ENCODE measurements at regions not wholly inside any gene's neighbourhood (a gene's known extent, or its start where the extent isn't known, plus 50 kb on each side); places are given as distances from the start of the nearest gene placed in this dataset.

GRCh38 chr10:33802566-33802965, 468.1 kb upstream of the NRP1 start:
- H3K9ac ChIP-seq (ENCODE audit: low read depth, low read length, poor library complexity, severe bottlenecking) = no peak overlapping the region
- no peak for TF ChIP-seq CTCF (conservative IDR thresholded peaks at IDR 0.05; ENCODE audit: low read length)
- TF ChIP-seq EZH2phosphoT487 (IDR thresholded peaks at IDR 0.05; ENCODE audit: borderline replicate concordance) = no peak
- no peaks in the 10 kb centered on the region for H3F3A ChIP-seq (ENCODE audit: low read depth)
- no peak overlapping the region for H2AFZ ChIP-seq (ENCODE audit: low read length)
- no peaks in the 10 kb centered on the region for H3K36me3 ChIP-seq (ENCODE audit: insufficient read depth, low read length)
- H4K20me1 ChIP-seq (ENCODE audit: insufficient read depth, low read length, poor library complexity, severe bottlenecking) = no peaks in the 10 kb centered on the region
- H3K9me2 ChIP-seq (replicated peaks; ENCODE audit: low read depth, low read length) = no peaks in the 10 kb centered on the region
- no peak overlapping the region for H3K4me2 ChIP-seq (ENCODE audit: low read depth, low read length, poor library complexity, severe bottlenecking)
- no peaks in the 10 kb centered on the region for H3K4me1 ChIP-seq (ENCODE audit: insufficient read depth, low read length, poor library complexity, severe bottlenecking)
- no peaks in the 10 kb centered on the region for H3K79me2 ChIP-seq (ENCODE audit: insufficient read depth, low read length)
- H3K27me3 ChIP-seq (ENCODE audit: insufficient read depth, low read length, poor library complexity, severe bottlenecking) = no peaks in the 10 kb centered on the region
- H3K9me3 ChIP-seq (ENCODE audit: insufficient read depth, low read depth, low read length) = no peaks in the 10 kb centered on the region
- no peak overlapping the region for H3K4me3 ChIP-seq (ENCODE audit: low read length, poor library complexity, severe bottlenecking)

GRCh38 chr10:33801705-33802104, 467.2 kb upstream of the NRP1 start:
- no peaks in the 10 kb centered on the region for H3K27me3 ChIP-seq (ENCODE audit: insufficient read depth, low read length, poor library complexity, severe bottlenecking)
- no peaks in the 10 kb centered on the region for H4K20me1 ChIP-seq (ENCODE audit: insufficient read depth, low read length, poor library complexity, severe bottlenecking)
- no peak overlapping the region for H3K4me2 ChIP-seq (ENCODE audit: low read depth, low read length, poor library complexity, severe bottlenecking)
- no peak overlapping the region for H3K9ac ChIP-seq (ENCODE audit: low read depth, low read length, poor library complexity, severe bottlenecking)
- H3K79me2 ChIP-seq (ENCODE audit: insufficient read depth, low read length) = no peaks in the 10 kb centered on the region
- no peak overlapping the region for H2AFZ ChIP-seq (ENCODE audit: low read length)
- H3F3A ChIP-seq (ENCODE audit: low read depth) = no peaks in the 10 kb centered on the region
- H3K9me3 ChIP-seq (ENCODE audit: insufficient read depth, low read depth, low read length) = no peaks in the 10 kb centered on the region
- TF ChIP-seq EZH2phosphoT487 (IDR thresholded peaks at IDR 0.05; ENCODE audit: borderline replicate concordance) (no peak), CTCF (conservative IDR thresholded peaks at IDR 0.05; ENCODE audit: low read length) (no peak)
- H3K4me1 ChIP-seq (ENCODE audit: insufficient read depth, low read length, poor library complexity, severe bottlenecking) = peaks cover under 1% of the 10 kb centered on the region
- H3K9me2 ChIP-seq (replicated peaks; ENCODE audit: low read depth, low read length) = no peaks in the 10 kb centered on the region
- H3K36me3 ChIP-seq (ENCODE audit: insufficient read depth, low read length) = no peaks in the 10 kb centered on the region
- no peak overlapping the region for H3K4me3 ChIP-seq (ENCODE audit: low read length, poor library complexity, severe bottlenecking)

DNA sequence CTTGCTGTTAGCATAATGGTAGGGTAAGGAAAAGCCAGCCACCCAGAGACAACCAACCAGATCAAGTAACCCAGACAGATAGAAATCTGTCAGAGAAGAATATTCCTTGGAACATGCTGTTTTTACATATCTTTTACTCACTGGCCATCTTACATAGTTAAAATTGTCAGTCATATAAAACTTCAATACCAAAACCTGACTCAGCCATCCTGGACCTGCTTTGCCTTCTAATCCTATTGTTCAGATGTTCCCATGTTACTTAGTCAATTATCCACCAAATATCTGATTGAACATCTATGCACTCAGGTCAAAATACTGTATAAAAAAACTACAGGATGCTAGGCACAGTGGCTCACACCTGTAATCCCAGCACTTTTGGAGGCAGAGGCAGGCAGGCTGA, 466.5 kb upstream of the NRP1 start:
- Histone ChIP-seq H3K27me3 (ENCODE audit: insufficient read depth, low read length, poor library complexity, severe bottlenecking) (no peaks in the 10 kb centered on the region), H3K9me3 (ENCODE audit: insufficient read depth, low read depth, low read length) (no peaks in the 10 kb centered on the region), H3K4me3 (ENCODE audit: low read length, poor library complexity, severe bottlenecking) (no peak overlapping the region), H3K36me3 (ENCODE audit: insufficient read depth, low read length) (no peaks in the 10 kb centered on the region), H2AFZ (ENCODE audit: low read length) (no peak overlapping the region), H3K9me2 (replicated peaks; ENCODE audit: low read depth, low read length) (no peaks in the 10 kb centered on the region), H3K4me2 (ENCODE audit: low read depth, low read length, poor library complexity, severe bottlenecking) (no peak overlapping the region), H3K79me2 (ENCODE audit: insufficient read depth, low read length) (no peaks in the 10 kb centered on the region), H3F3A (ENCODE audit: low read depth) (no peaks in the 10 kb centered on the region), H3K4me1 (ENCODE audit: insufficient read depth, low read length, poor library complexity, severe bottlenecking) (peaks cover 7% of the 10 kb centered on the region), H3K9ac (ENCODE audit: low read depth, low read length, poor library complexity, severe bottlenecking) (no peak overlapping the region), H4K20me1 (ENCODE audit: insufficient read depth, low read length, poor library complexity, severe bottlenecking) (no peaks in the 10 kb centered on the region)
- TF ChIP-seq EZH2phosphoT487 (IDR thresholded peaks at IDR 0.05; ENCODE audit: borderline replicate concordance) (no peak), CTCF (conservative IDR thresholded peaks at IDR 0.05; ENCODE audit: low read length) (no peak)
